Hepatocyte (in vitro differentiated cells): ENCODE measurements at regions not wholly inside any gene's neighbourhood (a gene's known extent, or its start where the extent isn't known, plus 50 kb on each side); places are given as distances from the start of the nearest gene placed in this dataset.

Source experiments
- DNase-seq: peaks from one replicate; pipeline ENCODE4 v3.0.0-alpha.2; 2016; ENCODE audit warnings: low spot score
- H2AFZ ChIP-seq: fragments of 200-600 bp; sonication (generic); 2 replicates; pipeline ENCODE4 v1.6.0; 2016; ENCODE audit warnings: antibody characterized with exemption, mild to moderate bottlenecking
- H3K27ac ChIP-seq: fragments of 200-600 bp; sonication (generic); 2 replicates; pipeline ENCODE4 v1.5.1; 2016; ENCODE audit warnings: mild to moderate bottlenecking
- H3K27me3 ChIP-seq: fragments of 200-600 bp; sonication (generic); 2 replicates; pipeline ENCODE4 v1.6.1; 2016
- H3K36me3 ChIP-seq: fragments of 200-600 bp; sonication (generic); replicated peaks from 2 replicates; pipeline ENCODE4 v1.5.1; 2016; ENCODE audit warnings: low read depth; ENCODE audit not compliant: insufficient read depth
- H3K4me1 ChIP-seq: fragments of 200-600 bp; sonication (generic); 2 replicates; pipeline ENCODE4 v1.5.1; 2016; ENCODE audit warnings: mild to moderate bottlenecking, moderate library complexity; ENCODE audit not compliant: insufficient read depth
- H3K4me2 ChIP-seq: fragments of 200-600 bp; sonication (generic); 2 replicates; pipeline ENCODE4 v1.6.0; 2016
- H3K4me3 ChIP-seq: fragments of 200-600 bp; sonication (generic); 2 replicates; pipeline ENCODE4 v1.5.1; 2016; ENCODE audit warnings: mild to moderate bottlenecking
- H3K79me2 ChIP-seq: fragments of 200-600 bp; sonication (generic); 2 replicates; pipeline ENCODE4 v1.6.0; 2017; ENCODE audit warnings: mild to moderate bottlenecking
- H3K9me2 ChIP-seq: fragments of 200-600 bp; sonication (generic); replicated peaks from 2 replicates; pipeline ENCODE4 v1.6.0; 2017; ENCODE audit warnings: mild to moderate bottlenecking; ENCODE audit not compliant: insufficient read depth
- H3K9me3 ChIP-seq: fragments of 200-600 bp; sonication (generic); 2 replicates; pipeline ENCODE4 v1.5.1; 2016; ENCODE audit warnings: low read depth, mild to moderate bottlenecking
- H4K20me1 ChIP-seq: fragments of 200-600 bp; sonication (generic); 2 replicates; pipeline ENCODE4 v1.6.0; 2016; ENCODE audit warnings: mild to moderate bottlenecking; ENCODE audit not compliant: insufficient read depth, poor library complexity, severe bottlenecking
- EZH2 ChIP-seq: fragments of 200-600 bp; sonication (generic); IDR thresholded peaks from 2 replicates; pipeline ENCODE4 v1.6.1; 2016; ENCODE audit warnings: antibody characterized with exemption, mild to moderate bottlenecking, borderline replicate concordance
- EZH2phosphoT487 ChIP-seq: fragments of 200-600 bp; sonication (generic); IDR thresholded peaks from one replicate; pipeline ENCODE4 v1.6.1; 2018; ENCODE audit warnings: antibody characterized with exemption, mild to moderate bottlenecking, low read depth, moderate library complexity; ENCODE audit not compliant: unreplicated experiment, severe bottlenecking
- WGBS: methylation state at CpG from one replicate; pipeline ENCODE4 v1.1.6; 2016; ENCODE audit warnings: low lambda C conversion rate; ENCODE audit errors: missing lambda C conversion rate; 5-methylcytosine and 5-hydroxymethylcytosine counted together
- TF ChIP-seq, protein P1 (sequence below): fragments of 200-600 bp; sonication (generic); IDR thresholded peaks from 2 replicates; pipeline ENCODE4 v1.5.1; 2016; ENCODE audit warnings: antibody characterized with exemption, mild to moderate bottlenecking; ENCODE audit not compliant: poor library complexity

DNA sequence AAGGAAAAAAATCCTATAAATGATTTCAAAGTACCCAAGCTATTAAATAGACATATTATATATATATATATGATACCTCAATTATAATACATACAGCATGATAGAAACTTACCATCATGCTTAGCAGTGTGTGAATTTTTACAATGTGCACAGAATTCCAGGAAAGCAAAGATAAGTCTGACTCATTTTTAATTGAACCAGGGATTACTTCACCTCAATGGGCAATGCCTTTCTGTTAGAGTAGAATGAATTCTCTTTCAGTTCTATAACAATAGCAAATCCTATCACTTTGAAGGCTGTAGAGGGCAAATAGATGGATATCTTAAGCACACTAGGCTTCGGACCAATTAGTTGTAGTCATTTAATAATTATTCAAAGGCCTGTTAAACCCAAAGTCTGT is 54.8 kb upstream of the P3H2 start:
- H4K20me1 ChIP-seq: no peaks in the 10 kb centered on the region
- H3K4me3 ChIP-seq: no peak overlapping the region
- H3K36me3 ChIP-seq: no peaks in the 10 kb centered on the region
- H3K9me2 ChIP-seq: no peaks in the 10 kb centered on the region
- H3K4me2 ChIP-seq: no peak overlapping the region
- H2AFZ ChIP-seq: no peak overlapping the region
- no peaks in the 10 kb centered on the region for H3K9me3 ChIP-seq
- 50% methylated on average over 1 of the region's 1 CpG for WGBS
- H3K27me3 ChIP-seq: no peaks in the 10 kb centered on the region
- H3K79me2 ChIP-seq: no peaks in the 10 kb centered on the region
- DNase-seq: no peak
- TF ChIP-seq, protein P1, sequence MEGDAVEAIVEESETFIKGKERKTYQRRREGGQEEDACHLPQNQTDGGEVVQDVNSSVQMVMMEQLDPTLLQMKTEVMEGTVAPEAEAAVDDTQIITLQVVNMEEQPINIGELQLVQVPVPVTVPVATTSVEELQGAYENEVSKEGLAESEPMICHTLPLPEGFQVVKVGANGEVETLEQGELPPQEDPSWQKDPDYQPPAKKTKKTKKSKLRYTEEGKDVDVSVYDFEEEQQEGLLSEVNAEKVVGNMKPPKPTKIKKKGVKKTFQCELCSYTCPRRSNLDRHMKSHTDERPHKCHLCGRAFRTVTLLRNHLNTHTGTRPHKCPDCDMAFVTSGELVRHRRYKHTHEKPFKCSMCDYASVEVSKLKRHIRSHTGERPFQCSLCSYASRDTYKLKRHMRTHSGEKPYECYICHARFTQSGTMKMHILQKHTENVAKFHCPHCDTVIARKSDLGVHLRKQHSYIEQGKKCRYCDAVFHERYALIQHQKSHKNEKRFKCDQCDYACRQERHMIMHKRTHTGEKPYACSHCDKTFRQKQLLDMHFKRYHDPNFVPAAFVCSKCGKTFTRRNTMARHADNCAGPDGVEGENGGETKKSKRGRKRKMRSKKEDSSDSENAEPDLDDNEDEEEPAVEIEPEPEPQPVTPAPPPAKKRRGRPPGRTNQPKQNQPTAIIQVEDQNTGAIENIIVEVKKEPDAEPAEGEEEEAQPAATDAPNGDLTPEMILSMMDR: no peak
- no peak for TF ChIP-seq EZH2
- peak overlapping the region; percentile 9 for H3K27ac ChIP-seq
- no peaks in the 10 kb centered on the region for H3K4me1 ChIP-seq

DNA sequence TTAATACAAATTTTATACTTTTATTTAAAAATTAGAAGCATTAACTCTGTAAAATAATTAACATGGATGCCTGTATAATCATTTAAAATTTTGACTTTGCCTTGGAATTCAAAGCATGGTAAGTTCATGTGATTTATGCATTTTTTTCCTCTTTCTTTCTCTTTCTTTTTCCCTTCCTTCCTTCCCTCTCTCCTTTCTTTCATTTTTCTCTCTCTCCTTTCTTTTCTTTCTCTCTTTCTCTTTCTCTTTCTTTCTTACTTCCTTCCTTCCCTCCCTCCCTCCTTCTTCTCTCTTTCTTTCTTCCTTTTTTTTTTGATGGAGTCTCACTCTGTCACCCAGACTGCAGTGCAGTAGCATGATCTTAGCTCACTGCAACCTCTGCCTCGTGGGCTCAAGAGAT is 53.8 kb upstream of the P3H2 start:
- H3K4me1 ChIP-seq: no peaks in the 10 kb centered on the region
- TF ChIP-seq, protein P1: no peak
- no peak for TF ChIP-seq EZH2
- TF ChIP-seq EZH2phosphoT487: no peak
- H3K36me3 ChIP-seq: no peaks in the 10 kb centered on the region
- H3K27me3 ChIP-seq: no peaks in the 10 kb centered on the region
- H3K9me3 ChIP-seq: no peaks in the 10 kb centered on the region
- DNase-seq: no peak
- H3K4me2 ChIP-seq: no peak overlapping the region
- WGBS: 53% methylated on average over 1 of the region's 1 CpG
- H4K20me1 ChIP-seq: no peaks in the 10 kb centered on the region
- H3K27ac ChIP-seq: no peak overlapping the region
- no peaks in the 10 kb centered on the region for H3K79me2 ChIP-seq
- H3K9me2 ChIP-seq: no peaks in the 10 kb centered on the region
- H3K4me3 ChIP-seq: no peak overlapping the region
- no peak overlapping the region for H2AFZ ChIP-seq

DNA sequence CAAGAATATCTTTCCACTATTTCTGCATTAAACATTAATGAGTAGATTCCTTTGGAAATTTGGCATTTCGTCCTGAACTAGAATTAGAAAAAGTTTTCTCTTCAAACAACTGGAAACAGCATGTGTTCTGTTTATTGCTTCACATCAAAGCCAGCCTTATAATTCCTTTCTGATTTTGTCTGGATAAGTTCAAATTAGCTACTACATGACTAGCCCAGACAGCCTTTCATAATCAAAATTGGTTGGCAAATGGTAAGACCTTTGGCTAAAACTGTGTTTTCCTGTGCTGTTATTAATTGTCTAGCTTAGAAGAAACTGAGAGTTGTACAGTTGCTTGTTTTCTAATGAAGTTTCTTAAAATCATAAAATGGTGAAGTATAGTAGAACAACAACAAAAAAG is 52.7 kb upstream of the P3H2 start:
- TF ChIP-seq EZH2phosphoT487 (no peak), EZH2 (no peak)
- TF ChIP-seq, protein P1: no peak
- DNase-seq: no peak

DNA sequence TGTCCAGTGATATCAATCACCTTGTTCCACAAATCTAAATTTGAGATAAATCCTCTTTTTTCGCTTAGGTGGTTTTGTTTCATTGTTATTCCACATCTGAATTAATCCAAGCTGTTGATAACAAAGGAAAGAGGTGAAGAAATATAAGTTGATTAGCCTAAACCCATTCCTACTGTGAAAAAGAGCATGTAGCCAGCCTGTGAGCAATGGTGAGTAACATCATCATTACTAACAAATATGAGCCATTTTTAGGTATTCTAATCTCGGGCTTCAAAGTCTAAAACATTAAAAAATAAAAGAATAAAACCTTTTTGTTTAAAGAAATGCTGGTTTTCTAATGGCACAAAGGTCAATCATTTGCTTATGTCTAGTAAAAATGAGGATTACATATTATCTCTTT is 52.1 kb upstream of the P3H2 start:
- no peaks in the 10 kb centered on the region for H3K9me3 ChIP-seq
- H3K27me3 ChIP-seq: no peaks in the 10 kb centered on the region
- H3K9me2 ChIP-seq: no peaks in the 10 kb centered on the region
- no peak overlapping the region for H3K4me2 ChIP-seq
- 82% methylated on average over 2 of the region's 2 CpGs for WGBS
- H3K4me3 ChIP-seq: no peak overlapping the region
- H3K27ac ChIP-seq: no peak overlapping the region
- no peaks in the 10 kb centered on the region for H4K20me1 ChIP-seq
- H3K4me1 ChIP-seq: no peaks in the 10 kb centered on the region
- H2AFZ ChIP-seq: no peak overlapping the region
- DNase-seq: no peak
- H3K79me2 ChIP-seq: no peaks in the 10 kb centered on the region
- no peaks in the 10 kb centered on the region for H3K36me3 ChIP-seq
- TF ChIP-seq EZH2 (no peak), EZH2phosphoT487 (no peak)
- TF ChIP-seq, protein P1: no peak

More for the DNA sequence above, 52.7 kb upstream of the P3H2 start:
- Histone ChIP-seq H3K4me1 (no peaks in the 10 kb centered on the region), H3K4me3 (no peak overlapping the region), H3K79me2 (no peaks in the 10 kb centered on the region), H3K36me3 (no peaks in the 10 kb centered on the region), H3K9me3 (no peaks in the 10 kb centered on the region), H4K20me1 (no peaks in the 10 kb centered on the region), H3K27ac (no peak overlapping the region), H3K9me2 (no peaks in the 10 kb centered on the region), H3K27me3 (no peaks in the 10 kb centered on the region), H3K4me2 (no peak overlapping the region), H2AFZ (no peak overlapping the region)
- 68% methylated on average over 1 of the region's 1 CpG for WGBS
